ENCODE measurements at regions not wholly inside any gene's neighbourhood (a gene's known extent, or its start where the extent isn't known, plus 50 kb on each side); places are given as distances from the start of the nearest gene placed in this dataset.

DNA sequence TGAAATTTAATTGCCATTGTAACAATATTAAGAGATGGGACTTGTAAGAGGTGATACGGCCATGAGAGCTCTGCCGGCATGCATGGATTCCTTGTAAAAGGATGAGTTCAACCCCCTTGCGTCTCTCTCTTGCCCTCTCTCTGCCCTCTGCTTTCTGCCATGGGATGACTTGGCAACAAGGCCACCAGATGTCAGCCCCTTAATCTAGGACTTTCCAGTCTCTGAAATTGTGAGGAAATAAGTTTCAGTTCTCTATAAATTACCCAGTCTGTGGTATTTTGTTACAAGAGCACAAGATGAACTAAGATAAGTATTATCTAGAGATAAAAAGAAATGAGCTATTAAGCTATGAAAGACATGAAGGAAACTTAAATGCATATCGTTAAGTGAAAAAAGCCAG is 145.7 kb upstream of the AHR start:
- TF ChIP-seq, protein P1, sequence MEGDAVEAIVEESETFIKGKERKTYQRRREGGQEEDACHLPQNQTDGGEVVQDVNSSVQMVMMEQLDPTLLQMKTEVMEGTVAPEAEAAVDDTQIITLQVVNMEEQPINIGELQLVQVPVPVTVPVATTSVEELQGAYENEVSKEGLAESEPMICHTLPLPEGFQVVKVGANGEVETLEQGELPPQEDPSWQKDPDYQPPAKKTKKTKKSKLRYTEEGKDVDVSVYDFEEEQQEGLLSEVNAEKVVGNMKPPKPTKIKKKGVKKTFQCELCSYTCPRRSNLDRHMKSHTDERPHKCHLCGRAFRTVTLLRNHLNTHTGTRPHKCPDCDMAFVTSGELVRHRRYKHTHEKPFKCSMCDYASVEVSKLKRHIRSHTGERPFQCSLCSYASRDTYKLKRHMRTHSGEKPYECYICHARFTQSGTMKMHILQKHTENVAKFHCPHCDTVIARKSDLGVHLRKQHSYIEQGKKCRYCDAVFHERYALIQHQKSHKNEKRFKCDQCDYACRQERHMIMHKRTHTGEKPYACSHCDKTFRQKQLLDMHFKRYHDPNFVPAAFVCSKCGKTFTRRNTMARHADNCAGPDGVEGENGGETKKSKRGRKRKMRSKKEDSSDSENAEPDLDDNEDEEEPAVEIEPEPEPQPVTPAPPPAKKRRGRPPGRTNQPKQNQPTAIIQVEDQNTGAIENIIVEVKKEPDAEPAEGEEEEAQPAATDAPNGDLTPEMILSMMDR (IDR thresholded peaks at IDR 0.05): no peak
- peak; percentile 12 for DNase-seq
- Mint-ChIP-seq H3K27ac (peak overlapping the region; percentile 43), H3K4me3 (no peak overlapping the region), H3K36me3 (ENCODE audit: low read depth) (no peaks in the 10 kb centered on the region), H3K27me3 (no peaks in the 10 kb centered on the region), H3K9me3 (no peaks in the 10 kb centered on the region), H3K4me1 (ENCODE audit: low read depth) (peaks cover 37% of the 10 kb centered on the region)
- intact Hi-C loops (cut with micrococcal nuclease): no loop called here
- ChIA-PET POLR2A (interaction anchor here (1.2 kb wide), 2 partner anchors 9 to 146 kb away, joined by 3 read pairs; partner anchors contain the start of gene AHR), CTCF (interaction anchor here (0.8 to 1.4 kb wide), 2 partner anchors 9 to 170 kb away, joined by 3 to 4 read pairs; no protein-coding TSS in a partner anchor)
- peak; percentile 47 for ATAC-seq

DNA sequence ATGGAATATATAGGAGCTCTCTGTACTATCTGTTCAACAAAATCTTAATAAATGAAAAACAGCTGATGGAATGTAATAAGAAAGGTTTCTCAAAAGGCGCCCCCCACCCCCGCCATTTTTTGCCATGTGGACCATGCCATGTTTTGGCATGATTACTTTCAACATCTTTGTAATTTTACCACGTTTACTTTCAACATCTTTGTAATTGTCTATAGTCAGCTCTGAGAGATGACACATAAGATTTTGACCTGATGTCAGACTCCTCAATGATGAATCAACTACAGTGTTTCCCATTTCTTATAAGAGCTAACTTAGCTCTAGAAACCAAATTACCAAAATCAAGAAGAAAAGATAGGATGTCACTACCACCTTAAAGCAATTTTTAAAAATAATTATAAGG is 144.9 kb upstream of the AHR start:
- Mint-ChIP-seq H3K4me1 (ENCODE audit: low read depth) (peaks cover 44% of the 10 kb centered on the region), H3K27me3 (peaks cover 2% of the 10 kb centered on the region), H3K9me3 (peaks cover 2% of the 10 kb centered on the region), H3K36me3 (ENCODE audit: low read depth) (no peaks in the 10 kb centered on the region), H3K27ac (no peak overlapping the region), H3K4me3 (no peak overlapping the region)
- intact Hi-C loops (cut with micrococcal nuclease): no loop called here
- ChIA-PET POLR2A (interaction anchor here (1.2 to 1.4 kb wide), 2 partner anchors 9 to 145 kb away, joined by 3 to 4 read pairs; partner anchors contain the start of gene AHR), CTCF (interaction anchor here (1.4 kb wide), 1 partner anchor 10 kb away, joined by 4 read pairs; no protein-coding TSS in a partner anchor)
- ATAC-seq: peak; percentile 75
- TF ChIP-seq, protein P1 (IDR thresholded peaks at IDR 0.05): no peak
- DNase-seq: peak; percentile 36

DNA sequence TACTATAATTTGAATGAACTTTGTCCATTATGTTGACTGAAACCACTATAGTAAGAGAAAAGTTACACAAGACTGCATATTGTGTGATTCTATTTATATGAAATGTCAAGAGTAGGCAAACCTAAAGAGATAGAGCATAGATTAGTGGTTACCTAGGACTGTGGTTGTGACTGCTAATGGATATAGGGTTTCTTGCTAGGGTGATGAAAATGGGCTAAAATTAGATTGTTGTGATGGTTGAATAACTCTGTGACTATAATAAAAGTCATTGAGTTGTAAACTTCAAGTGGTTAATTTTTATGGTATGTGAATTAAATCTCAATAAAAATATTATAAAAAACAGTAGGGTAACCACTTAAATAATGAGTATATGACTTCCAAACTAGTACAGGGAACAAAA is 142.9 kb upstream of the AHR start:
- TF ChIP-seq, protein P1 (IDR thresholded peaks at IDR 0.05): no peak
- H3K27me3 Mint-ChIP-seq: peaks cover 2% of the 10 kb centered on the region
- intact Hi-C loops (cut with micrococcal nuclease): loop anchor here (5.0 kb wide), 1 partner anchor 77 kb away; no protein-coding TSS in a partner anchor
- no peak overlapping the region for H3K27ac Mint-ChIP-seq
- no peak overlapping the region for H3K4me3 Mint-ChIP-seq
- H3K9me3 Mint-ChIP-seq: peaks cover 2% of the 10 kb centered on the region
- no peak for ATAC-seq
- peaks cover 54% of the 10 kb centered on the region for H3K4me1 Mint-ChIP-seq (ENCODE audit: low read depth)
- H3K36me3 Mint-ChIP-seq (ENCODE audit: low read depth): peaks cover 3% of the 10 kb centered on the region
- DNase-seq: no peak
- CTCF ChIA-PET: no interaction called here
- POLR2A ChIA-PET: no interaction called here

DNA sequence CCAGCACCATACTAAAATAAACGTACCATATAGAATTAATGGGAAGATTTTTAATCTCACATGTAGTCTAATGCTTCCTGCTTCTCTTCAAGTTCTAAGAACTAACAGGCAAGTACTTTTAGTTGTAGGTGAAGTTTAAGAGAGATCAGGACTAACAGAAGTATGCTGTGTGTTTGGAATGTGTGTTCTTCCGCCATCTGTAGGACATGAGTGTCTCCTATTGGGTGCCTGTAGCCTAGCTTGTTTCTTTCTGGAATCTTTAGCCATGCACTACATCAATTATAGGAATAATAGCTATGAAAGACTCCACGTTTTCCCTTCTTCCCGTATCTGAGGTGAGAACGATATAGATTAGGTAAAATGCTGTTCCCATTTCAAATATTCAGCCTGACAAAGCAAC is 140.2 kb upstream of the AHR start:
- POLR2A ChIA-PET: no interaction called here
- DNase-seq (no peak), ATAC-seq (no peak)
- H3K9me3 Mint-ChIP-seq: peaks cover 6% of the 10 kb centered on the region
- TF ChIP-seq, protein P1 (IDR thresholded peaks at IDR 0.05): no peak
- H3K36me3 Mint-ChIP-seq (ENCODE audit: low read depth): peaks cover 13% of the 10 kb centered on the region
- H3K4me3 Mint-ChIP-seq: no peak overlapping the region
- H3K4me1 Mint-ChIP-seq (ENCODE audit: low read depth): peaks cover 49% of the 10 kb centered on the region
- CTCF ChIA-PET: no interaction called here
- no peak overlapping the region for H3K27ac Mint-ChIP-seq
- intact Hi-C loops (cut with micrococcal nuclease): loop anchor here (5.0 kb wide), 1 partner anchor 74 kb away; no protein-coding TSS in a partner anchor
- H3K27me3 Mint-ChIP-seq: peaks cover 2% of the 10 kb centered on the region

DNA sequence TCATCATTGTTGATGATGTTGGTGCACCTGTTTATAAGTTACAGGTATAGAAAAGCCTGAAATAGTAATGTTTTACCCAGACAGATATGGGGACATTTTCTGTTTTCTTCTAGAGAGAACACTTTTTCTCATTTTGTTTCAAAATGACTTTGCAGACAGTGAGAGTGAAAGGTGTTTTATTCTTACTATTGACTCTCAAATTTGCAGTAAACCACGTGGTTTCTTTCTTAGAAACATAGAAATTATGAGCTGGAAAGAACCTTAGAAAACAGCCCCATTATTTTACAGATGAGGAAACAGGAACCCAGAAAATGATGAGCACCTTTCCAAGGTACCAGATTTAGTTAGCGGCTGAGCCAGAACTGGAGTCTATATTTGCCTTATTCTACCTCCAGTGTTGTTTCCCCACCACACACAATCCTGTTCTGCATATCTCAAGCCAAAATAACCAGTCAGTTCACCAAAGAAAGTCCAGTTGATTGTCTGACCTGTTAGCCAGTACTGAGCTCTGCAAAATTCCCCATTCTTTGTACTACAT is 138.9 kb upstream of the AHR start:
- TF ChIP-seq, protein P1 (IDR thresholded peaks at IDR 0.05): no peak
- peaks cover 2% of the 10 kb centered on the region for H3K27me3 Mint-ChIP-seq
- peak overlapping the region; percentile 88 for H3K27ac Mint-ChIP-seq
- ChIA-PET POLR2A (interaction anchor here (1.5 kb wide), 1 partner anchor 139 kb away, joined by 6 read pairs; the partner anchor contains the start of gene AHR), CTCF (interaction anchor here (0.8 to 1.4 kb wide), 4 partner anchors 16 to 176 kb away, joined by 3 to 4 read pairs (median 4); no protein-coding TSS in a partner anchor)
- peaks cover 6% of the 10 kb centered on the region for H3K9me3 Mint-ChIP-seq
- peak; percentile 30 for DNase-seq
- peaks cover 40% of the 10 kb centered on the region for H3K4me1 Mint-ChIP-seq (ENCODE audit: low read depth)
- ATAC-seq: peak; percentile 92
- no peak overlapping the region for H3K4me3 Mint-ChIP-seq
- H3K36me3 Mint-ChIP-seq (ENCODE audit: low read depth): peaks cover 13% of the 10 kb centered on the region
- intact Hi-C loops (cut with micrococcal nuclease): loop anchor here (1.0 to 5.0 kb wide), 2 partner anchors 20 to 73 kb away; no protein-coding TSS in a partner anchor

Data from activated CD8-positive, alpha-beta T cell treated with anti-CD3 and anti-CD28 coated beads for 36 hours (primary cell).